GM06990 (cell line): ENCODE measurements at regions not wholly inside any gene's neighbourhood (a gene's known extent, or its start where the extent isn't known, plus 50 kb on each side); places are given as distances from the start of the nearest gene placed in this dataset.

Experiments used
- DNase-seq: peaks from one replicate; pipeline ENCODE4 v3.0.0-alpha.2; 2011; ENCODE audit not compliant: insufficient read length; ENCODE audit errors: extremely low read depth
- H3K27me3 ChIP-seq: replicated peaks from 2 replicates; pipeline ENCODE4 v1.6.0; 2011; ENCODE audit warnings: low read length; ENCODE audit not compliant: control insufficient read depth, insufficient read depth
- H3K36me3 ChIP-seq: 2 replicates; pipeline ENCODE4 v1.5.1; 2011; ENCODE audit warnings: low read length; ENCODE audit not compliant: control insufficient read depth, insufficient read depth
- H3K4me3 ChIP-seq: replicated peaks from 2 replicates; pipeline ENCODE4 v1.5.1; 2011; ENCODE audit warnings: low read depth, mild to moderate bottlenecking, control low read depth, low read length
- TF ChIP-seq, protein P1 (sequence below): IDR thresholded peaks from 2 replicates; pipeline ENCODE4 v1.5.1; 2011; ENCODE audit warnings: low read length, control low read depth, mild to moderate bottlenecking, inconsistent platforms; ENCODE audit not compliant: insufficient read depth, poor library complexity, severe bottlenecking

DNA sequence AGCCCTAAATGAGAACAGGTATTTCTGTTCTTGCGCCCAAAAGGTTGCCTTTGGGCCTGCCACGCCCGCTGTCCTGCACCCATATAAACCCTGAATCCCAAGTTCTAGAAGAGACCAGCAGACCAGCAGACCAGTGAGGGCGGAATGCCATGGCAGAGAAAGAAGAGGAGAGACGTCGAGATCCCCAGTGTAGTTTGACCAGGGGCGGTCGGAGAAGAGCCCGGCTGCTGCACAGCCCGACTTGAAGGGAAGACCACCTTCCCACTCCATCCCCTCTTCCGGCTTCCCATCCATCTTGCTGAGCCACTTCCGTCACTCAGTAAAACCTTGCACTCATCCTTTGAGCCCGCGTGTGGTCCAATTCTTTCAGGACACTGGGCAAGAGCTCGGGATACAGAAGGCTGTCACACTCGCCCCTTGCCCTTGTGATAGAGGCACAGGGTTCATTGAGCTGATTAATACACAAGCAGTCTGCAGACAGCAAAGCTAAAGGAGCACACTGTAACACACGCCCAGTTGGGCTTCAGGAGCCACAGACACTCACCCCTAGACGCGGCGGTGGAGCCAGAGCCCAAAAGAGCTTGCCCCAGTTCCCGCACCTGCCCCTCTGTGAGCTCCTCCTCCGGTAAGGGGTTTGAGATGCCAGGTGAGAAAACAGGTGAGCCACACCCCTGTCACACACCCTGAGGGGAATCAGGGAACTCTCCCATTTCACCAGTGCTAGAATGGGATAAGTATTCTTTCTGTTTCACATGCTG, 230.8 kb downstream of the PCDH10 start:
- Histone ChIP-seq H3K36me3 (no peaks in the 10 kb centered on the region), H3K4me3 (no peak overlapping the region), H3K27me3 (no peaks in the 10 kb centered on the region)
- TF ChIP-seq, protein P1, sequence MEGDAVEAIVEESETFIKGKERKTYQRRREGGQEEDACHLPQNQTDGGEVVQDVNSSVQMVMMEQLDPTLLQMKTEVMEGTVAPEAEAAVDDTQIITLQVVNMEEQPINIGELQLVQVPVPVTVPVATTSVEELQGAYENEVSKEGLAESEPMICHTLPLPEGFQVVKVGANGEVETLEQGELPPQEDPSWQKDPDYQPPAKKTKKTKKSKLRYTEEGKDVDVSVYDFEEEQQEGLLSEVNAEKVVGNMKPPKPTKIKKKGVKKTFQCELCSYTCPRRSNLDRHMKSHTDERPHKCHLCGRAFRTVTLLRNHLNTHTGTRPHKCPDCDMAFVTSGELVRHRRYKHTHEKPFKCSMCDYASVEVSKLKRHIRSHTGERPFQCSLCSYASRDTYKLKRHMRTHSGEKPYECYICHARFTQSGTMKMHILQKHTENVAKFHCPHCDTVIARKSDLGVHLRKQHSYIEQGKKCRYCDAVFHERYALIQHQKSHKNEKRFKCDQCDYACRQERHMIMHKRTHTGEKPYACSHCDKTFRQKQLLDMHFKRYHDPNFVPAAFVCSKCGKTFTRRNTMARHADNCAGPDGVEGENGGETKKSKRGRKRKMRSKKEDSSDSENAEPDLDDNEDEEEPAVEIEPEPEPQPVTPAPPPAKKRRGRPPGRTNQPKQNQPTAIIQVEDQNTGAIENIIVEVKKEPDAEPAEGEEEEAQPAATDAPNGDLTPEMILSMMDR: no peak
- no peak for DNase-seq

DNA sequence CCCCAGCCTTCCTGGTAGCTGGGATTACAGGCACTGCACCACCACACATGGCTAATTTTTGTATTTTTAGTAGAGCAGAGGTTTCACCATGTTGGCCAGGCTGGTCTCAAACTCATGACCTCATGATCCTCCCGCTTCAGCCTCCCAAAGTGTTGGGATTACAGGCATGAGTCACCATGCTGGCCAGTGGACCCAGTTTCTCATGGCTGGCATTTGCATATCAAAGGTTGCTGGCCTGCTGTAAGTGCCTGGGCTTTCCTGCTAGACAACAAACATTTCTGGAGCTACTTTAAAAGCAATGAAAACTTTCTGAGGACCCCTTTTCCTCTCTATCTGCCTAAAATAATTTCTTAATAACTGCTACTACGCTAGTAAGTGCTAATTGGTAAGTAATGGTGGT, 228.2 kb downstream of the PCDH10 start:
- no peaks in the 10 kb centered on the region for H3K36me3 ChIP-seq
- no peaks in the 10 kb centered on the region for H3K27me3 ChIP-seq
- TF ChIP-seq, protein P1: no peak
- no peak for DNase-seq
- no peak overlapping the region for H3K4me3 ChIP-seq

DNA sequence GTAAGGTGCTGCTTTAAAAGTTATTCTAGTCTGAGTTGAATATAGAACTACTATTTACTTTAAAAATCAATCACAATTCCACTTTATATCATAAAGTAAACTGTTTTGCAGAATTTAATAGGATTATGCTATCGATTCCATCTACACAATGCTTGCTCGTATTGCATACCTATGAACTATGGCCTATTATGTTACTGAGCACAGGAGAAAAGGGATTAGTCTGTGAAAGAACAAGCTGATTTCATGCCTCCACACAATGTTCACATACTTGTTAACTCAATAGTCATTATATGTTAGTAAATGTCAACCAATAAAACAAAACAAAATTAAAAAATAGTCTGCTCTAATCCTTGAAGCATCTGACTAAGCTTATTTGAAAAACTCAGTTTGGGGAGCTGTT, 223.6 kb downstream of the PCDH10 start:
- no peak overlapping the region for H3K4me3 ChIP-seq
- no peaks in the 10 kb centered on the region for H3K36me3 ChIP-seq
- TF ChIP-seq, protein P1: no peak
- no peak for DNase-seq
- no peaks in the 10 kb centered on the region for H3K27me3 ChIP-seq

DNA sequence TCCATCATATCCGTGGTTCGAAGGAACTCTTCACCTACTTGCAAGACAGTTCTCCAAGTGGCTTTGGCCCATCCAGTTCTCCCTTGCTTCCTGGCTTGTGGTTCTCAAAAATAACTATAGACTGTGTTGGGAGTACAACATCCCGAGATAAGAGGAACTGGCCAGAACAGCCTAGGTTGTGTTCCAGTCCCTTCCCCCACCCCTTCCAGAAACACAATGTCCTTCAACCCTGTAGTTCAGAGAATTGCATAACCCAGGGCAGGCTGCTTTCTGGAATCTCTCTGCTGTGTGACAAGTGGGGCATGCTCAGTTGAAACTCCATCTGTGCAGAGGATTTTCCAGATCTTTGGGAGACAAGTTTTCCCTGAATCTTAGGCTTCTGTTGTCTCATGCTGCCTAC, 206.5 kb downstream of the PCDH10 start:
- Histone ChIP-seq H3K27me3 (no peaks in the 10 kb centered on the region), H3K4me3 (no peak overlapping the region), H3K36me3 (no peaks in the 10 kb centered on the region)
- no peak for DNase-seq
- TF ChIP-seq, protein P1: no peak

DNA sequence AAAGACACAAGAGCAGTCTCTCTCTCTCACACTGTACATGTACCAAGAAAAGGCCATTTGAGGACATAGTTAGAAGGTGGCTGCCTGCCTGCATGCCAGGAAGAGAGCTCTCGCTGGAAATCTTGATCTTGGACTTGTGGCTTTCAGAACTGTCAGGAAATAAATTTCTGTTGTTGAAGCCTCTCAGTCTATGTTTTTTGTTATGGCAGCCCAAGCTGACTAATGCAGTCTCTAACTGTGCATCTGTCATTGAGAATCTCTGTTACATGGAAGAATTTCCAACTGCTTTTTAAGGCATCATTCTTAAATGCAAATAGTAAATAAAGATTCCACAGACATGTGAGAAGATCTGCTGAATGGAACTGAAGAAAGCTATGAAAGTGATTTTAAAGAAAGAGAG, 198.3 kb downstream of the PCDH10 start:
- no peaks in the 10 kb centered on the region for H3K36me3 ChIP-seq
- DNase-seq: no peak
- TF ChIP-seq, protein P1: no peak
- H3K4me3 ChIP-seq: no peak overlapping the region
- H3K27me3 ChIP-seq: no peaks in the 10 kb centered on the region

DNA sequence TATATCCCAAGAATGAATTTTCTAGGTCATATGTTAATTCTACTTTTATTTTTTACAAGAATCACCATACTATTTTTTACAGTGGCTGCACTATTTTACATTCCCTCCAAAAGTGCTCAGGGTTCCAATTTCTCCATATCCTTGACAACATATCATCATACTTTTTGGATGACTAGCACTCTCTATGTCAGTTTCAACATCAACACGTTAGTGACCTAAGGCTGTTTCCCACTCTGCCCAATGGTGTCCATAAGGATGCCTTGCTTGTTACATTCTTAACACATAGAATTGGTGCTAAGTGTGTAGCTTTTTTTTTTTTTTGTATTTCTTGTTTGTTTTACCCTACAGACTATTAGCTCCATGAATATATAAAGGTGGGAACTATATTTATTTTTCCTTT, 175.4 kb downstream of the PCDH10 start:
- H3K36me3 ChIP-seq: no peaks in the 10 kb centered on the region
- DNase-seq: no peak
- TF ChIP-seq, protein P1: no peak
- no peaks in the 10 kb centered on the region for H3K27me3 ChIP-seq
- no peak overlapping the region for H3K4me3 ChIP-seq
